Skin epidermis (tissue), 12 donors: ENCODE measurements at regions not wholly inside any gene's neighbourhood (a gene's known extent, or its start where the extent isn't known, plus 50 kb on each side); places are given as distances from the start of the nearest gene placed in this dataset.
A peak's percentile ranks its signal among the peaks of the same experiment; 100 is the strongest.
"Not testable (repeated sequence)": the region's sequence is repeated elsewhere in the genome, so short reads cannot be mapped to it uniquely, and the experiment has no call there.

ENCODE experiments used
- H3K27ac ChIP-seq, 21 experiments: fragments of 200-600 bp; sonication (generic) in 11 of 21; one replicate each; pipeline ENCODE4 v1.5.0; 2020; ENCODE audit warnings: mild to moderate bottlenecking in 3 of 21, inconsistent platforms in 2 of 21, moderate library complexity in 2 of 21
- H3K4me3 ChIP-seq, 7 experiments: fragments of 200-600 bp; sonication (generic) in 2 of 7; one replicate each; pipeline ENCODE4 v1.5.0; 2020; ENCODE audit warnings: inconsistent platforms in 2 of 7, mild to moderate bottlenecking in 2 of 7, moderate library complexity in 1 of 7

- H3K27ac ChIP-seq: no peak overlapping the region
- no peak overlapping the region for H3K4me3 ChIP-seq
Measured at GRCh38 chr7:66454600-66455225, 174.0 kb upstream of the KCTD7 start.

GRCh38 chr7:66455432-66455831 lies 173.2 kb upstream of the KCTD7 start:
- not testable (repeated sequence) for H3K4me3 ChIP-seq, H3K27ac ChIP-seq

GRCh38 chr7:66456431-66456830 lies 172.2 kb upstream of the KCTD7 start:
- H3K27ac ChIP-seq, H3K4me3 ChIP-seq: not testable (repeated sequence)

- H3K4me3 ChIP-seq, H3K27ac ChIP-seq: not testable (repeated sequence)
Measured at GRCh38 chr7:66458991-66459390, 169.7 kb upstream of the KCTD7 start.

GRCh38 chr7:66459783-66460413 lies 168.8 kb upstream of the KCTD7 start:
- H3K27ac ChIP-seq, H3K4me3 ChIP-seq: not testable (repeated sequence)

GRCh38 chr7:66460921-66461361 lies 167.7 kb upstream of the KCTD7 start:
- H3K4me3 ChIP-seq: no peak overlapping the region
- H3K27ac ChIP-seq: no peak overlapping the region

GRCh38 chr7:66461397-66461796 lies 167.3 kb upstream of the KCTD7 start:
- H3K4me3 ChIP-seq, H3K27ac ChIP-seq: not testable (repeated sequence)

- not testable (repeated sequence) for H3K27ac ChIP-seq, H3K4me3 ChIP-seq
Measured at GRCh38 chr7:66462831-66463230, 165.8 kb upstream of the KCTD7 start.

GRCh38 chr7:66464059-66464458 lies 164.6 kb upstream of the KCTD7 start:
- Histone ChIP-seq H3K27ac (no peak overlapping the region), H3K4me3 (no peak overlapping the region)

GRCh38 chr7:66466081-66466600 lies 162.5 kb upstream of the KCTD7 start:
- H3K27ac ChIP-seq: no peak overlapping the region
- no peak overlapping the region for H3K4me3 ChIP-seq

GRCh38 chr7:66467887-66468286 lies 160.8 kb upstream of the KCTD7 start:
- Histone ChIP-seq H3K27ac (no peak overlapping the region), H3K4me3 (no peak overlapping the region)

GRCh38 chr7:66473064-66473463 lies 155.6 kb upstream of the KCTD7 start:
- not testable (repeated sequence) for H3K4me3 ChIP-seq, H3K27ac ChIP-seq

- Histone ChIP-seq H3K27ac (no peak overlapping the region), H3K4me3 (no peak overlapping the region)
Measured at GRCh38 chr7:66474441-66474840, 154.2 kb upstream of the KCTD7 start.

GRCh38 chr7:66476056-66476455 lies 152.6 kb upstream of the KCTD7 start:
- H3K4me3 ChIP-seq, H3K27ac ChIP-seq: not testable (repeated sequence)

- H3K4me3 ChIP-seq, H3K27ac ChIP-seq: not testable (repeated sequence)
Measured at GRCh38 chr7:66477822-66478397, 150.8 kb upstream of the KCTD7 start.

GRCh38 chr7:66481229-66481628 lies 147.5 kb upstream of the KCTD7 start:
- H3K27ac ChIP-seq, H3K4me3 ChIP-seq: not testable (repeated sequence)

GRCh38 chr7:66489065-66489464 lies 139.6 kb upstream of the KCTD7 start:
- not testable (repeated sequence) for H3K4me3 ChIP-seq, H3K27ac ChIP-seq

GRCh38 chr7:66489741-66490140 lies 138.9 kb upstream of the KCTD7 start:
- not testable (repeated sequence) for H3K27ac ChIP-seq, H3K4me3 ChIP-seq

GRCh38 chr7:66490979-66491378 lies 137.7 kb upstream of the KCTD7 start:
- H3K27ac ChIP-seq: peak overlapping the region in 1 of 21 experiments; percentile 17
- H3K4me3 ChIP-seq: not testable (repeated sequence)

GRCh38 chr7:66492405-66492804 lies 136.3 kb upstream of the KCTD7 start:
- Histone ChIP-seq H3K4me3 (peak overlapping the region in 5 of 7 experiments; percentile 45 to 80 (median 65)), H3K27ac (peak overlapping the region in 18 of 21 experiments; percentile 46 to 97 (median 92))
